Erythroblast (primary cell): ENCODE measurements at regions not wholly inside any gene's neighbourhood (a gene's known extent, or its start where the extent isn't known, plus 50 kb on each side); places are given as distances from the start of the nearest gene placed in this dataset.

Experiments
- GATA1 ChIP-seq: IDR thresholded peaks from 2 replicates; pipeline ENCODE4 v1.6.1; 2011; ENCODE audit warnings: low read depth, mild to moderate bottlenecking, control low read depth, low read length, moderate library complexity
- POLR2A ChIP-seq: IDR thresholded peaks from 2 replicates; pipeline ENCODE4 v1.6.1; 2011; ENCODE audit warnings: mild to moderate bottlenecking, low read length

GRCh38 chr19:28076628-28077027 lies 1136.3 kb downstream of the UQCRFS1 start:
- no peak for TF ChIP-seq POLR2A
- TF ChIP-seq GATA1 = no peak
